ENCODE measurements at regions not wholly inside any gene's neighbourhood (a gene's known extent, or its start where the extent isn't known, plus 50 kb on each side); places are given as distances from the start of the nearest gene placed in this dataset.

DNA sequence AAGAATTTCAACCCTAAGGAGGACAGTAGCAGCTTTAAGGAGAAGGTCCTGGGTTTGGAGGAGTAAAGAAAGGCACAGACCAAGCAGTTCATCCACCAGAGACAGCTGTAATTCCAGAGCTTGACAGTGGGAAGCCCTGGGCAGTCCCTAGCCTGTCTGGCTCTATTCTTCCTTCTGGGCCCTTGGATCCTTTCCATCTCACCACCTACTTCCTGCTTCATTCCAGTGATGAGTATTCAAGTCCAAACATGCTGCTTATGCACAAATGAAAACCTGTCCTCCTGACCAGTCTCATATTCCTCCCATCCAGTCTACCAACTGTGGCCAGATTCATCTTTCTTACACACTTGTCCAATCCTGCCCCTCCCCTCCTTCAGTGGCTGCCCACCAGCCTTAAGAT lies 171.4 kb downstream of the CNTN3 start:
- POLR2A ChIA-PET = no interaction called here
- no peak for TF ChIP-seq SPI1 (IDR thresholded peaks at IDR 0.05; ENCODE audit: borderline replicate concordance, insufficient read depth, low read depth, low read length)
- TF ChIP-seq, protein P1, sequence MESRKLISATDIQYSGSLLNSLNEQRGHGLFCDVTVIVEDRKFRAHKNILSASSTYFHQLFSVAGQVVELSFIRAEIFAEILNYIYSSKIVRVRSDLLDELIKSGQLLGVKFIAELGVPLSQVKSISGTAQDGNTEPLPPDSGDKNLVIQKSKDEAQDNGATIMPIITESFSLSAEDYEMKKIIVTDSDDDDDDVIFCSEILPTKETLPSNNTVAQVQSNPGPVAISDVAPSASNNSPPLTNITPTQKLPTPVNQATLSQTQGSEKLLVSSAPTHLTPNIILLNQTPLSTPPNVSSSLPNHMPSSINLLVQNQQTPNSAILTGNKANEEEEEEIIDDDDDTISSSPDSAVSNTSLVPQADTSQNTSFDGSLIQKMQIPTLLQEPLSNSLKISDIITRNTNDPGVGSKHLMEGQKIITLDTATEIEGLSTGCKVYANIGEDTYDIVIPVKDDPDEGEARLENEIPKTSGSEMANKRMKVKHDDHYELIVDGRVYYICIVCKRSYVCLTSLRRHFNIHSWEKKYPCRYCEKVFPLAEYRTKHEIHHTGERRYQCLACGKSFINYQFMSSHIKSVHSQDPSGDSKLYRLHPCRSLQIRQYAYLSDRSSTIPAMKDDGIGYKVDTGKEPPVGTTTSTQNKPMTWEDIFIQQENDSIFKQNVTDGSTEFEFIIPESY (IDR thresholded peaks at IDR 0.05) = no peak
- TF ChIP-seq, protein P2, sequence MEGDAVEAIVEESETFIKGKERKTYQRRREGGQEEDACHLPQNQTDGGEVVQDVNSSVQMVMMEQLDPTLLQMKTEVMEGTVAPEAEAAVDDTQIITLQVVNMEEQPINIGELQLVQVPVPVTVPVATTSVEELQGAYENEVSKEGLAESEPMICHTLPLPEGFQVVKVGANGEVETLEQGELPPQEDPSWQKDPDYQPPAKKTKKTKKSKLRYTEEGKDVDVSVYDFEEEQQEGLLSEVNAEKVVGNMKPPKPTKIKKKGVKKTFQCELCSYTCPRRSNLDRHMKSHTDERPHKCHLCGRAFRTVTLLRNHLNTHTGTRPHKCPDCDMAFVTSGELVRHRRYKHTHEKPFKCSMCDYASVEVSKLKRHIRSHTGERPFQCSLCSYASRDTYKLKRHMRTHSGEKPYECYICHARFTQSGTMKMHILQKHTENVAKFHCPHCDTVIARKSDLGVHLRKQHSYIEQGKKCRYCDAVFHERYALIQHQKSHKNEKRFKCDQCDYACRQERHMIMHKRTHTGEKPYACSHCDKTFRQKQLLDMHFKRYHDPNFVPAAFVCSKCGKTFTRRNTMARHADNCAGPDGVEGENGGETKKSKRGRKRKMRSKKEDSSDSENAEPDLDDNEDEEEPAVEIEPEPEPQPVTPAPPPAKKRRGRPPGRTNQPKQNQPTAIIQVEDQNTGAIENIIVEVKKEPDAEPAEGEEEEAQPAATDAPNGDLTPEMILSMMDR (IDR thresholded peaks at IDR 0.05 in 2 of 3, conservative IDR thresholded peaks at IDR 0.05 in 1 of 3; ENCODE audit: control insufficient read depth in 2 of 3, extremely low read depth in 1 of 3, insufficient read depth in 1 of 3, low read depth in 3 of 3, low read length in 3 of 3) = no peak
- intact Hi-C loops (cut with micrococcal nuclease; ENCODE audit: unreplicated experiment) (no loop called here), in situ Hi-C loops (cut with MboI) (no loop called here)
- FAIRE-seq (no peak), DNase-seq (ENCODE audit: low read depth, low spot score) (no peak), ATAC-seq (no peak)
- CTCF ChIA-PET = no interaction called here
- no TSS peak for BruUV-seq (replicated peaks)
- no peak overlapping the region for H3K4me3 ChIP-seq
- no peak overlapping the region for H3K4me2 ChIP-seq (ENCODE audit: control insufficient read depth, insufficient read depth)
- H3K27ac ChIP-seq (ENCODE audit: control insufficient read depth, insufficient read depth) = no peak overlapping the region
- H3K4me1 ChIP-seq (ENCODE audit: control insufficient read depth, insufficient read depth, low read length) = no peaks in the 10 kb centered on the region
- H3K9ac ChIP-seq (ENCODE audit: control insufficient read depth, insufficient read depth, low read length) = no peak overlapping the region
- no peak overlapping the region for H2AFZ ChIP-seq (ENCODE audit: control insufficient read depth, low read depth, low read length)
- H4K20me1 ChIP-seq (ENCODE audit: control insufficient read depth, insufficient read depth) = no peaks in the 10 kb centered on the region
- H3K27me3 ChIP-seq (replicated peaks in 1 of 2; ENCODE audit: control insufficient read depth in 2 of 2, insufficient read depth in 2 of 2, low read length in 1 of 2) = no peaks in the 10 kb centered on the region
- H3K79me2 ChIP-seq (ENCODE audit: control insufficient read depth, insufficient read depth, low read length) = no peaks in the 10 kb centered on the region
- H3K9me3 ChIP-seq (replicated peaks; ENCODE audit: control insufficient read depth, insufficient read depth, low read length) = no peaks in the 10 kb centered on the region
- no peaks in the 10 kb centered on the region for H3K36me3 ChIP-seq (ENCODE audit: control insufficient read depth in 2 of 2, insufficient read depth in 2 of 2, low read length in 1 of 2)
- RAD21 ChIA-PET (ENCODE audit: unreplicated experiment) = no interaction called here
- SMC1A ChIA-PET (ENCODE audit: uncharacterized antibody, unreplicated experiment) = no interaction called here

DNA sequence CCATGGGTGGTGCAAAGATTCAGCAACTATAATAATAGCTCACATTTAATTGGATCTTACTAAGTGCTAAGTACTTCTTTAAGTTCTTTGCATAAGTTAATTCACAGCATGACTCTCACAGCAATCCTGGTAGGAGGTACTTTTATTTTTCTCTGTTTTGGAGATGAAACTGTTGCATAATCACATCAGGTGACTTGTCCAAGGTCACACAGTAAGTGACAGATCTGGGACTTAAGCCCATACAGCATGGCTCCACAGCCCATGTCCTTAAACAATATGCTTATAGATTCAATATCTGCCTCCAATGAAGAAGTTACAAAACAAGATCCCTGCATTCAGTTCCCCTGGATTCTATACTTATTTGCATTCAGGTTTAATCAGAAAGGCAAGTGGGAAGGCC lies 171.8 kb downstream of the CNTN3 start:
- Histone ChIP-seq H3K9ac (ENCODE audit: control insufficient read depth, insufficient read depth, low read length) (no peak overlapping the region), H3K36me3 (ENCODE audit: control insufficient read depth in 2 of 2, insufficient read depth in 2 of 2, low read length in 1 of 2) (no peaks in the 10 kb centered on the region), H4K20me1 (ENCODE audit: control insufficient read depth, insufficient read depth) (no peaks in the 10 kb centered on the region), H3K79me2 (ENCODE audit: control insufficient read depth, insufficient read depth, low read length) (no peaks in the 10 kb centered on the region), H2AFZ (ENCODE audit: control insufficient read depth, low read depth, low read length) (no peak overlapping the region), H3K4me2 (ENCODE audit: control insufficient read depth, insufficient read depth) (no peak overlapping the region), H3K4me3 (no peak overlapping the region), H3K27me3 (replicated peaks in 1 of 2; ENCODE audit: control insufficient read depth in 2 of 2, insufficient read depth in 2 of 2, low read length in 1 of 2) (no peaks in the 10 kb centered on the region), H3K4me1 (ENCODE audit: control insufficient read depth, insufficient read depth, low read length) (no peaks in the 10 kb centered on the region), H3K9me3 (replicated peaks; ENCODE audit: control insufficient read depth, insufficient read depth, low read length) (no peaks in the 10 kb centered on the region), H3K27ac (ENCODE audit: control insufficient read depth, insufficient read depth) (no peak overlapping the region)
- ChIA-PET CTCF (no interaction called here), POLR2A (no interaction called here), SMC1A (ENCODE audit: uncharacterized antibody, unreplicated experiment) (interaction anchor here (0.7 kb wide), 1 partner anchor 204 kb away, joined by 3 read pairs; no protein-coding TSS in a partner anchor), RAD21 (ENCODE audit: unreplicated experiment) (no interaction called here)
- no peak for FAIRE-seq
- no peak for ATAC-seq
- in situ Hi-C loops (cut with MboI) = no loop called here
- no peak for DNase-seq (ENCODE audit: low read depth, low spot score)
- intact Hi-C loops (cut with micrococcal nuclease; ENCODE audit: unreplicated experiment) = no loop called here
- TF ChIP-seq POLR2A (IDR thresholded peaks at IDR 0.05; ENCODE audit: low read depth, low read length) (no peak), ESRRA (IDR thresholded peaks at IDR 0.05; ENCODE audit: low read length) (no peak), SMARCA5 (IDR thresholded peaks at IDR 0.05) (no peak), CHD2 (IDR thresholded peaks at IDR 0.05; ENCODE audit: borderline replicate concordance, low read depth, low read length) (no peak), STAT3 (IDR thresholded peaks at IDR 0.05; ENCODE audit: low read depth, low read length) (no peak), IKZF1 (conservative IDR thresholded peaks at IDR 0.05) (no peak), NR2F1 (conservative IDR thresholded peaks at IDR 0.05) (no peak), YBX1 (IDR thresholded peaks at IDR 0.05) (no peak)
- BruUV-seq (replicated peaks) = no TSS peak

All from GM12878 (cell line).